NB4 (cell line): ENCODE measurements at regions not wholly inside any gene's neighbourhood (a gene's known extent, or its start where the extent isn't known, plus 50 kb on each side); places are given as distances from the start of the nearest gene placed in this dataset.

Experiments used
- CTCF ChIP-seq: IDR thresholded peaks from one replicate; pipeline ENCODE4 v1.5.1; 2012; ENCODE audit warnings: low read depth, low read length
- MYC ChIP-seq: IDR thresholded peaks from 2 replicates; pipeline ENCODE4 v1.6.1; 2011; ENCODE audit warnings: low read depth, low read length
- POLR2A ChIP-seq: IDR thresholded peaks from 2 replicates; pipeline ENCODE4 v1.6.1; 2011; ENCODE audit warnings: mild to moderate bottlenecking; ENCODE audit not compliant: insufficient read length; ENCODE audit errors: extremely low read depth
- TF ChIP-seq, protein P1 (sequence below): IDR thresholded peaks from 2 replicates; pipeline ENCODE4 v1.6.1; 2011; ENCODE audit warnings: low read depth, low read length

DNA sequence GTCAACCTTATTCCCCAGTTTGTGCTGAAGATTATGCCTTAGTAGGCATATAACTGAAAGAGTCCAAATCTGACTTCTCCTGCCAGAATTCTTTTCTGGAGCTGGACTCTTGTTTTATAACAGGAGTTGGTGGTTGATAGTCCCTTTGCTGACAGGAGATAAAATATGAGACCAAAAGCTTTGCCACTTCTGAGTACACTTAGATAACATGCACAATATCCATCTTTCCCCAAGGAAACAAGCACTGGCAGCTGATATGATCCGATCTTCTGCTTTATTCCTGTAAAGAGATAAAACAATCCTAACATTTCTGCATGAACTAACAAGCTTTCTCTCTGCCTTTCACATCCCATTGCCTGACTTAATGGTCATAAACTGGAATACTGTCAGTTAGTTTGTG, 1265.4 kb upstream of the ADGRB3 start:
- no peak for TF ChIP-seq POLR2A
- no peak for TF ChIP-seq CTCF
- TF ChIP-seq, protein P1, sequence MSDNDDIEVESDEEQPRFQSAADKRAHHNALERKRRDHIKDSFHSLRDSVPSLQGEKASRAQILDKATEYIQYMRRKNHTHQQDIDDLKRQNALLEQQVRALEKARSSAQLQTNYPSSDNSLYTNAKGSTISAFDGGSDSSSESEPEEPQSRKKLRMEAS, result no peak
- TF ChIP-seq MYC, result no peak
